Neural progenitor cell (in vitro differentiated cells): ENCODE measurements at regions not wholly inside any gene's neighbourhood (a gene's known extent, or its start where the extent isn't known, plus 50 kb on each side); places are given as distances from the start of the nearest gene placed in this dataset.

Experiments
- DNase-seq: peaks from one replicate; pipeline ENCODE4 v3.0.0-alpha.2; 2016; ENCODE audit warnings: low spot score
- H2AFZ ChIP-seq: fragments of 200-600 bp; sonication (generic); replicated peaks from 2 replicates; pipeline ENCODE4 v1.6.1; 2016; ENCODE audit warnings: antibody characterized with exemption
- H3F3A ChIP-seq: fragments of 200-600 bp; sonication (generic); 2 replicates; pipeline ENCODE4 v1.6.1; 2016; ENCODE audit warnings: antibody characterized with exemption, low read depth
- H3K27ac ChIP-seq: fragments of 200-600 bp; sonication (generic); 2 replicates; pipeline ENCODE4 v1.5.1; 2016; ENCODE audit warnings: mild to moderate bottlenecking
- H3K27me3 ChIP-seq: fragments of 200-600 bp; sonication (generic); 2 replicates; pipeline ENCODE4 v1.6.1; 2016; ENCODE audit warnings: mild to moderate bottlenecking, moderate library complexity
- H3K36me3 ChIP-seq: fragments of 200-600 bp; sonication (generic); 2 replicates; pipeline ENCODE4 v1.5.1; 2016
- H3K4me1 ChIP-seq: fragments of 200-600 bp; sonication (generic); 2 replicates; pipeline ENCODE4 v1.6.1; 2016; ENCODE audit warnings: mixed run types
- H3K4me2 ChIP-seq: fragments of 200-600 bp; sonication (generic); 2 replicates; pipeline ENCODE4 v1.6.1; 2016
- H3K4me3 ChIP-seq: fragments of 200-600 bp; sonication (generic); 2 replicates; pipeline ENCODE4 v1.5.1; 2016
- H3K79me2 ChIP-seq: fragments of 200-600 bp; sonication (generic); 2 replicates; pipeline ENCODE4 v1.6.1; 2016; ENCODE audit warnings: low read depth
- H3K9ac ChIP-seq: fragments of 200-600 bp; sonication (generic); 2 replicates; pipeline ENCODE4 v1.6.1; 2016
- H3K9me3 ChIP-seq: fragments of 200-600 bp; sonication (generic); 2 replicates; pipeline ENCODE4 v1.5.1; 2016; ENCODE audit warnings: low read depth
- H4K20me1 ChIP-seq: fragments of 200-600 bp; sonication (generic); 2 replicates; pipeline ENCODE4 v1.6.1; 2016; ENCODE audit warnings: low read depth
- H3K27ac Mint-ChIP-seq: 3 replicates; pipeline ENCODE4 v1.8.0; 2021; ENCODE audit warnings: mixed read lengths
- H3K27me3 Mint-ChIP-seq: 2 replicates; pipeline ENCODE4 v1.8.0; 2022; ENCODE audit warnings: low read depth, mild to moderate bottlenecking, inconsistent platforms, moderate library complexity, mixed read lengths; ENCODE audit not compliant: insufficient read depth
- H3K36me3 Mint-ChIP-seq: 3 replicates; pipeline ENCODE4 v1.8.0; 2021; ENCODE audit warnings: mixed read lengths
- H3K4me1 Mint-ChIP-seq: 3 replicates; pipeline ENCODE4 v1.8.0; 2021; ENCODE audit warnings: mixed read lengths
- H3K4me3 Mint-ChIP-seq: 3 replicates; pipeline ENCODE4 v1.8.0; 2021; ENCODE audit warnings: mild to moderate bottlenecking, moderate library complexity, mixed read lengths
- H3K9me3 Mint-ChIP-seq: 3 replicates; pipeline ENCODE4 v1.8.0; 2020; ENCODE audit warnings: mixed read lengths
- EZH2 ChIP-seq: fragments of 200-600 bp; sonication (generic); IDR thresholded peaks from 2 replicates; pipeline ENCODE4 v1.6.1; 2017; ENCODE audit warnings: antibody characterized with exemption, mild to moderate bottlenecking, moderate library complexity
- EZH2phosphoT487 ChIP-seq: fragments of 200-600 bp; sonication (generic); IDR thresholded peaks from 2 replicates; pipeline ENCODE4 v1.6.1; 2017; ENCODE audit warnings: antibody characterized with exemption
- TF ChIP-seq, protein P1 (sequence below): fragments of 200-600 bp; sonication (generic); IDR thresholded peaks from 2 replicates; pipeline ENCODE4 v1.5.1; 2017; ENCODE audit warnings: antibody characterized with exemption, mild to moderate bottlenecking

DNA sequence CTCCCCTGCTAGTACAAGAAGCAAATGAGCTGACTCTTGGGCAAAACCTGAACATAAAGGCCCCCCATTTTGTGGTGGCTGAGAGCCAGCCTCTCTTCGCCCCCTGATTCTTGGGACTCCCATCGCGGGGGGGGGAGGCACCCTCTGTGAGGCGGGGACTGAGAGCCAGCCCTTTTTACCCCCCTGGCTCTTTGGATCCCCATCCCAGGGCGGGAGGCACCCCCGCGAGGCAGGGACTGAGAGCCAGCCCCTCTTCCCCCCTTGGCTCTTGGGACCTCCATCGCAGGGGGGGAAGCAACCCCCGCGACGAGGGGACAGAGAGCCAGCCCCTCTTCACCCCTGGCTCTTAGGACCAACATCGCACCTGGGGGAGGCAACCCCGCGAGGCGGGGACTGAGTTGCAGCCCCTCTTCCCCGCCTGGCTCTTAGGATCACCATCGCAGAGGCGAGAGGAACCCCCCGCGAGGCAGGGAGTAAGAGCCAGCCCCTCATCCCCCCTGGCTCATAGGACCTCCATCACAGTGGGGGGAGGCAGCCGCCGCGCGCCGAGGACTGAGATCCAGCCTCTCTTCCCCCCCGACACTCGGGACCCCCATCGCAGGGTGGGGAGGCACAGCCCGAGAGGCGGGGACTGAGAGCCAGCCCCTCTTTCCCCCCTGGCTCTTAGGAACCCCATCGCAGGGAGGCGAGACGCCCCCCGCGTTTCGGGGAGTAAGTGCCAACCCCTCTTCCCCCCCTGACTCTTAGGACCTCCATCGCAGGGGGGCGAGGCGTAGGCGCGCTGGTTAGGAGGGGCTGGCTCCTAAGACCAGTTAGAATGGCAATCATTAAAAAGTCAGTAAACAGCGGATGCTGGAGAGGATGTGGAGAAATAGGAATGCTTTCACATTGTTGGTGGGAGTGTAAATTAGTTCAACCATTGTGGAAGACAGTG lies 2428.4 kb upstream of the PCDH20 start:
- Mint-ChIP-seq H3K27ac (no peak overlapping the region), H3K36me3 (no peaks in the 10 kb centered on the region), H3K4me3 (no peak overlapping the region), H3K4me1 (no peaks in the 10 kb centered on the region), H3K27me3 (peaks cover 6% of the 10 kb centered on the region), H3K9me3 (peaks cover 14% of the 10 kb centered on the region)
- Histone ChIP-seq H4K20me1 (no peaks in the 10 kb centered on the region), H3K9ac (no peak overlapping the region), H3K9me3 (no peaks in the 10 kb centered on the region), H3K4me3 (no peak overlapping the region), H3K4me1 (no peaks in the 10 kb centered on the region), H3F3A (no peaks in the 10 kb centered on the region), H3K27ac (no peak overlapping the region), H3K27me3 (no peaks in the 10 kb centered on the region), H3K36me3 (no peaks in the 10 kb centered on the region), H3K4me2 (no peak overlapping the region), H3K79me2 (no peaks in the 10 kb centered on the region), H2AFZ (no peak overlapping the region)
- DNase-seq: no peak
- TF ChIP-seq EZH2 (no peak), EZH2phosphoT487 (no peak)
- TF ChIP-seq, protein P1, sequence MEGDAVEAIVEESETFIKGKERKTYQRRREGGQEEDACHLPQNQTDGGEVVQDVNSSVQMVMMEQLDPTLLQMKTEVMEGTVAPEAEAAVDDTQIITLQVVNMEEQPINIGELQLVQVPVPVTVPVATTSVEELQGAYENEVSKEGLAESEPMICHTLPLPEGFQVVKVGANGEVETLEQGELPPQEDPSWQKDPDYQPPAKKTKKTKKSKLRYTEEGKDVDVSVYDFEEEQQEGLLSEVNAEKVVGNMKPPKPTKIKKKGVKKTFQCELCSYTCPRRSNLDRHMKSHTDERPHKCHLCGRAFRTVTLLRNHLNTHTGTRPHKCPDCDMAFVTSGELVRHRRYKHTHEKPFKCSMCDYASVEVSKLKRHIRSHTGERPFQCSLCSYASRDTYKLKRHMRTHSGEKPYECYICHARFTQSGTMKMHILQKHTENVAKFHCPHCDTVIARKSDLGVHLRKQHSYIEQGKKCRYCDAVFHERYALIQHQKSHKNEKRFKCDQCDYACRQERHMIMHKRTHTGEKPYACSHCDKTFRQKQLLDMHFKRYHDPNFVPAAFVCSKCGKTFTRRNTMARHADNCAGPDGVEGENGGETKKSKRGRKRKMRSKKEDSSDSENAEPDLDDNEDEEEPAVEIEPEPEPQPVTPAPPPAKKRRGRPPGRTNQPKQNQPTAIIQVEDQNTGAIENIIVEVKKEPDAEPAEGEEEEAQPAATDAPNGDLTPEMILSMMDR: no peak

DNA sequence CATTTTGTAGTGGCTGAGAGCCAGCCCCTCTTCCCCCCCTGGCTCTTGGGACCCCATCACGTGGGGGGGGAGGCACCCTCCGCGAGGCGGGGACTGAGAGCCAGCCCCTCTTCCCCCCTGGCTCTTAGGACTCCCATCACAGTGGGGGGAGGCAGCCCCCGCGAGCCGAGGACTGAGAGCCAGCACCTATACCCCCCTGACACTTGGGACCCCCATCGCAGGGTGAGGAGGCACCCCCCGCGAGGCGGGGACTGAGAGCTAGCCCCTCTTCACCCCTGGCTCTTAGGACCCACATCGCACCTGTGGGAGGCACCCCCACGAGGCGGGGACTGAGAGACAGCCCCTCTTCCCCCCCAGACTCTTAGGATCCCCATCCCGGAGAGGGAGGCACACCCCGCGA lies 2426.5 kb upstream of the PCDH20 start:
- Mint-ChIP-seq H3K4me1 (no peaks in the 10 kb centered on the region), H3K27me3 (peaks cover 6% of the 10 kb centered on the region), H3K9me3 (peaks cover 15% of the 10 kb centered on the region), H3K4me3 (no peak overlapping the region), H3K27ac (no peak overlapping the region), H3K36me3 (no peaks in the 10 kb centered on the region)
- no peak overlapping the region for H3K27ac ChIP-seq
- H3F3A ChIP-seq: no peaks in the 10 kb centered on the region
- no peaks in the 10 kb centered on the region for H3K79me2 ChIP-seq
- no peak overlapping the region for H3K4me2 ChIP-seq
- no peak for DNase-seq
- no peaks in the 10 kb centered on the region for H3K9me3 ChIP-seq
- no peaks in the 10 kb centered on the region for H3K36me3 ChIP-seq
- no peak overlapping the region for H2AFZ ChIP-seq
- H3K4me1 ChIP-seq: no peaks in the 10 kb centered on the region
- no peak overlapping the region for H3K9ac ChIP-seq
- H3K4me3 ChIP-seq: no peak overlapping the region
- H4K20me1 ChIP-seq: no peaks in the 10 kb centered on the region
- H3K27me3 ChIP-seq: no peaks in the 10 kb centered on the region
- TF ChIP-seq, protein P1: no peak
- TF ChIP-seq EZH2phosphoT487: no peak
- TF ChIP-seq EZH2: no peak

- Histone ChIP-seq H3K79me2 (no peaks in the 10 kb centered on the region), H3K27me3 (no peaks in the 10 kb centered on the region), H3K4me3 (no peak overlapping the region), H3K27ac (no peak overlapping the region), H3K36me3 (no peaks in the 10 kb centered on the region), H3K4me2 (no peak overlapping the region), H2AFZ (no peak overlapping the region), H3K9me3 (no peaks in the 10 kb centered on the region), H3F3A (no peaks in the 10 kb centered on the region), H3K4me1 (no peaks in the 10 kb centered on the region), H4K20me1 (no peaks in the 10 kb centered on the region), H3K9ac (no peak overlapping the region)
- H3K27ac Mint-ChIP-seq: no peak overlapping the region
- peak overlapping the region; percentile 41 for H3K4me3 Mint-ChIP-seq
- H3K36me3 Mint-ChIP-seq: no peaks in the 10 kb centered on the region
- peaks cover 6% of the 10 kb centered on the region for H3K27me3 Mint-ChIP-seq
- TF ChIP-seq EZH2phosphoT487 (no peak), EZH2 (no peak)
- TF ChIP-seq, protein P1: no peak
- no peaks in the 10 kb centered on the region for H3K4me1 Mint-ChIP-seq
- DNase-seq: no peak
- peaks cover 15% of the 10 kb centered on the region for H3K9me3 Mint-ChIP-seq
Measured at GRCh38 chr13:63840551-63841421, 2425.1 kb upstream of the PCDH20 start.
